HG02870 (cell line): ENCODE measurements at regions not wholly inside any gene's neighbourhood (a gene's known extent, or its start where the extent isn't known, plus 50 kb on each side); places are given as distances from the start of the nearest gene placed in this dataset.

ENCODE experiments used
- ATAC-seq: cut with Tn5 transposase; IDR thresholded peaks from one replicate; pipeline ENCODE4 v1.9.1; 2021; ENCODE audit warnings: mild to moderate bottlenecking, moderate library complexity; ENCODE audit not compliant: unreplicated experiment

- ATAC-seq: no peak
Observed at GRCh38 chr14:86882818-86883217, 1110.2 kb downstream of the GALC start.

- no peak for ATAC-seq
Observed at GRCh38 chr14:86865934-86866333, 1127.0 kb downstream of the GALC start.

GRCh38 chr14:86858591-86858990 is 1134.4 kb downstream of the GALC start:
- no peak for ATAC-seq

DNA sequence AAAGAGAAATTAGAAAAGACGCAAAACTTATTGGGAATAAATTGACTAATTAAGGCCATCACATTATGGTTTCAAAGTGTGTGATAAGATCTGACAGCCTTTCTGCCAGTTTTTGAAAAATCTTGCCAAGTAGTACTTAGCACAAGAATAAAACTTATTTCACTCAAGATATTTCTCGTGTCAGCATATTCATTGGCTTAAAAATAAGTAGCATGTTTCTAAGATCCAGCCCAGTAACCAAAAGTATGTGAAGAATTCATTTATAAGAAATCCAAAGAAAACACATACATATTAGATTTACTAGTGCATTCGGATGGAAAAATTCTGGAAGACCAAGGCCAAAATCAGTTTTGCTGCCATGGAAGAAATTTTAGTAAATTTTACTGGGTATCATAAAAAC is 1135.0 kb downstream of the GALC start:
- no peak for ATAC-seq

DNA sequence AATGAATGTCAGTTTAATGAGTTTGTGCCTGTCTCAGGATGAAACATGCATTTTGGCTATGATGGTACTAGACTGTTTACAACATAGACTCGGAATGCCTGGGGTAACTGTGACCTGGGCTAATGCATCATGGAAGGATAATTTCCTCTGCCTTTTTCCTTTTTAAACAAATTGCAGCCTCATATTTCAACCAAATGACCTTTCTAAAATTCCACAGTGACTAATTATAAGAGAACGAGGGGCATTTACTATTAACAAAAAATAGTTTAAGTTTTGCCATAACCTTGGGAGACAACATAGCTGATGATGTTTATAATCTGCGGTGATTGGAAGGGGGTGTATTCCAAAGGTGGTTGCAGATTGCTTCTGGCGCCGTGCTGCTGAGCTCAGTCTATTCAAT is 1140.5 kb downstream of the GALC start:
- ATAC-seq: no peak

DNA sequence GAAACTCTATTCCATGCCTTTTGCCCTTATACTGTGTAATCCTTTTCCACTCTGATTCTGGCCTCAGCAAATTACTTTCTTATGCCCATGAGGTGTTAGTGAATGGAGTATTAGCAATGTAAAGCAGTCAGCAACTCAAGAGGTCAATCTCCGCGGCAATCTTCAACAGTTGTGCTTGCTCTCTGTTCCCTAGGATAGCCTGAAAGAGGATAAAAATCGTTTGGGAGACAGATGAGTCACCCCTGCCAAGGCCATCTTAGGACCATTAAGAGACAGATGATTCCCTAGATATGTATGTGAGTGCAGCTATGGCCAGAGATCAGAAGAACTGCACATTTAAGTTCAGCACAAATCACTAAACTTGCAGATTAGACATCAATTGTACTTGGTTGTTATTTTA is 1145.8 kb downstream of the GALC start:
- no peak for ATAC-seq

- ATAC-seq: no peak
Observed at GRCh38 chr14:86838363-86838762, 1154.6 kb downstream of the GALC start.

DNA sequence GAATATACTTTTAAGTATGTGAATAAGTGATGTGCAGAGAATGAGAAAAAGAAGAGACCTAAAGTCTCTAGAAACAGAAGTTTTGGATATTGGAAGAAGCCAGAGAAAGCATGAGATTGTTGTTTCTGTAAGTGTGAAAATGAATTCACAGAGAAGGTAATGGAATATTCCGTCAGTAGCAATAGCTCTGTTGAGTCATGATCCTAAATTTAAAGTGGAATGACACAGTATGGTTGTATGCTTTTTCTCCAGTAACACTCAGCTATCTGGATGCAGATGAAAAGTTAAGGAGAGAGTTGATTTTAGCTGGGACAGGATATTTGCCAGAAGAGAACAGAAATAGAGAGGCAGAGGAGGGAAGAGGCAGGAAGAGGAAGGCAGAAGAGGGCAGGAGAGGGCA is 1166.3 kb downstream of the GALC start:
- no peak for ATAC-seq

- no peak for ATAC-seq
Observed at GRCh38 chr14:86824167-86824566, 1168.8 kb downstream of the GALC start.

- no peak for ATAC-seq
Observed at GRCh38 chr14:86823581-86823980, 1169.4 kb downstream of the GALC start.

GRCh38 chr14:86815341-86815740 is 1177.6 kb downstream of the GALC start:
- no peak for ATAC-seq

DNA sequence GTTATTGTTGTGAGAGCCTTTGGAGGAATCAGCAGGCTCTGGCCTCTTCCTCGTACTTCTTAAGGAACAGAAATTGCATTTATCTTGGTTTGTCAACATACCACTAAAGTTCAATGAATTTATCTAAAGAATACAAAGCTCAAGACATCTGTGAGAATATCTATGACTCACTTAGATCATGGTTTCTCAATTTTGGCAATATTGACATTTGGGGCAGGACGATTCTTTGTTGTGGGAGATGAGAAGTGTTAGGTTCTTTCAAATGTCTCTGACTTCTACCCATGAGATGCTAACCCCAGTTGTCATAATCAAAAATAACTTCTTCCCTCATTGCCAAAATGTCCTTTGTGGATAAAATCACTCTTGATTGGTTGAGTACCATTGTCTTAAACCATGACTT is 1190.3 kb downstream of the GALC start:
- no peak for ATAC-seq

DNA sequence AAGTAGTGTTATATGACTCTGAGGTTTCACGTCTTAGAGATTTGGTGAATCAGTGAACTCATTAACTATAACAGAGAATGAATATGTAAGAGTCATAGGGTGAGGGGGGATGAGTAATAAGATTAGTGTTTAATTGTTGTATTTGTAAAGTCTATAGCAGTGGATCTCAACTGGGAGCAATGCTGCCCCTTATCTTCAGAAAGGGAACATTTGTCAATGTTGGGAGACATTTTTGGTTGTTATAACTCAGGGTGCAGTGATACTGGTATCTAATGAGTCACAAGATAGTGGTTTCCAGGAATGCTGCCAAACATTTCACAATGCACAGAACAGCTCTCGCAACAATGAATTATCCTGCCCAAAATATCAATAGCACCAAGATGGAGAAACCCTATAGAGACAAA is 1193.7 kb downstream of the GALC start:
- no peak for ATAC-seq

DNA sequence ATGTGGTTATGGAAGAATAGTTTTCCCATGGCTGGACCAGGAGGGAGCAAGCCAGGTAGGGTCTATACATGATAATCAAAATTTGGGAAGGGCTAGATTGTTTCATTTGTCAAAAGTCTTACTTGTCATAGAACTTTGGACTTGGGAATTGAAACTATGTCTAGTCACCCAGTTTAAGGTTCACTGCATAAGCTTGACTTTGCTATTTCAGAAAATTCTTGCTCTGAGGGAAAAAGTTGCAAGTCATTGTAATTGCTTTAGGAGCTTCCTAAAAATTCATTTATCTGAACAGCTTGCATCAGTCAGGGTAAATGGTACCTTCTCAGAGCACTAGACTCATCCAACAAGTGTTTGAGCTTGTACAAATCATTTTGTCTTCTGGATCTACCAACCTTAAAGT is 1194.7 kb downstream of the GALC start:
- ATAC-seq: no peak

DNA sequence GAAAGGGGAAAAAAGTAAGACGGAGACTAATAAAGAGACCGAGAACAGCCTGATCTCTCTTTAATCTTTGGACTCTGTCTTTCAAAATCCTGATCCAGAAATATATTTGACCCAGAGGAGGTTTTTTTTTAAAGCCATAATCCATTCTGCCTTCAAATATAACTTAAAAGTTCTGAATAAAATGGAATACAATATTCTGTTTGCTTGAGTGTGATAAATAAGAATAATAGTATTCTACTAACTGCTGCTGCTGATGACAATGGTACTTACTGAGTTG is 1196.0 kb downstream of the GALC start:
- no peak for ATAC-seq

DNA sequence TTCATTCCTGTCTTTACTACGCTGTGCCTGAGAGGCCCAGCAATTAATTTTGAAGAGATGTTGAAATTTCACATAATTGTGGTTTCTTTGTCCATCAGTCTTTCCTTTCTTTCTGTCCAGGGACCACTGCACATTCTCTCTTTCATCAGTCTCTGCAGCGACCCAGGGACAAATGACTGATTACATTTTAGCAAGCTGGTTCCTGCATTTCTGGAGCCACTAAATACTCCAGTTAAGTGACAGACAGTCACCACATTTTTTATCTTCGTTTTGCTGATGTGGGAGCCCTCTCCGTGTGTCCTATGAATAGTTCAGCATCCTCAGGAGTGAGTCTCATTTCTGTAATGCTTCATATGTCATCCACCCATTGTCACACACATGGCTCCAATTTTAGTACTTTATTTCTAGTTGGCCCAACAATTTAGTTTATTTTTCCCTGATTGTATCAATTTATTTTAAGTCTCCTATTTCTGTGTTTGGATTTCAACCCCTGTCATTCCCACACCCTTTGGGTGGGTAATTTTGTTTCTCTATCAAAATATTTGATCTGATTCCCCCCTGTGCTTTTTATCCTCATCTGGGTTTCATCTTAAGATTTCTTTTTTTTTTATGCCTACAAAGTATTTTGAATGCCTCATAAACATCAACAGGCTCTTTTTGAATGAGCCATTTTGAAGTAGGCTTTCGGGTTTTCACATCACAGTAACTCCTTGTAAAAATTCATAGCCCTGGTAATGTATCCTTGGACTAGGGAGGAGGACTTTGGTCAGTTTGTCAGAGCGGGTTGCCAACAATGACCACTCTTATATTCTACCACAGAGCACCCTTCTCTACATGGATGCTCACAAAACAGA is 1196.5 kb downstream of the GALC start:
- ATAC-seq: no peak

- ATAC-seq: no peak
Observed at GRCh38 chr14:86794689-86795088, 1198.3 kb downstream of the GALC start.

GRCh38 chr14:86790408-86791364 is 1202.3 kb downstream of the GALC start:
- ATAC-seq: no peak

GRCh38 chr14:86788224-86788623 is 1204.8 kb downstream of the GALC start:
- no peak for ATAC-seq

- no peak for ATAC-seq
Observed at GRCh38 chr14:86787717-86788116, 1205.3 kb downstream of the GALC start.

DNA sequence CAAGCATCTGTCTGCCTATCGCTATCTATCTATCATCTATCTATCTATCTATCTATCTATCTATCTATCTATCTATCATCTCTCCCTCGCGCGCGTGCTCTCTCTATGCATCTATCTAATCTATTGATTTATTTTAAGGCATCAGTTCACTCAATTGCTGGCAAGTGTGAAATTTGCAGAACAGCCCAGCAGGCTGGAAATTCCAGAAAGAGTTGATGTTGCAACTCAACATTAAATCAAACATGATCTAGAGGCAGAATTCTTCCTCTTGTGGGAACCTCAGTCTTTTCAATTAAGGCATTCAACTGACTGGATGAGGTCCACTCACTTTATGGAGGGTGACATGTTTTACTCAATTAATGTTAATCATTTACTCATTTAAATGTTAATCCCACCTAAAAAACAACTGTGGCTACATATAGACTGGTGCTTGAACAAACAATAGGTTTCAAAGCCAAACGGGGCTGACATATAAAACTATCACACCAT is 1210.8 kb downstream of the GALC start:
- no peak for ATAC-seq
